Panc1 (cell line): ENCODE measurements at regions not wholly inside any gene's neighbourhood (a gene's known extent, or its start where the extent isn't known, plus 50 kb on each side); places are given as distances from the start of the nearest gene placed in this dataset.

Source experiments
- ATAC-seq: fragments of 200-7000 bp; cut with Tn5 transposase; 2 replicates; pipeline ENCODE4 v1.9.1; 2020; ENCODE audit warnings: mild to moderate bottlenecking, moderate library complexity
- BruUV-seq: library from RNA; stranded (reverse); fragments of 400-500 nt; replicated peaks from 2 replicates; lab custom pipeline; 2021; lab: Mats Ljungman, UMichigan
- CTCF ChIA-PET: fragments of 300-600 bp; sonication (Branson Sonifier 250); formaldehyde crosslinking; loops from one replicate; lab custom pipeline; 2022; ENCODE audit warnings: antibody characterized with exemption; lab: Charles Lee
- POLR2A ChIA-PET: fragments of 300-600 bp; sonication (Branson Sonifier 250); formaldehyde crosslinking; loops from one replicate; lab custom pipeline; 2022; ENCODE audit warnings: antibody characterized with exemption; lab: Charles Lee
- DNase-seq: peaks from one replicate; pipeline ENCODE4 v3.0.0-alpha.2; 2010; ENCODE audit warnings: low read depth, low spot score
- H3K27ac ChIP-seq: 2 replicates; pipeline ENCODE4 v1.5.1; 2011; ENCODE audit warnings: mild to moderate bottlenecking, low read length, inconsistent platforms
- H3K27me3 ChIP-seq: fragments of 200-500 bp; sonication (Bioruptor generic); 2 replicates; pipeline ENCODE4 v1.6.0; 2014; ENCODE audit warnings: low read length, inconsistent platforms; ENCODE audit not compliant: control insufficient read depth, insufficient read depth
- H3K36me3 ChIP-seq: fragments of 200-500 bp; sonication (Bioruptor generic); 2 replicates; pipeline ENCODE4 v1.5.1; 2014; ENCODE audit warnings: inconsistent platforms, mild to moderate bottlenecking, low read length, moderate library complexity; ENCODE audit not compliant: control insufficient read depth, insufficient read depth
- H3K4me1 ChIP-seq: 2 replicates; pipeline ENCODE4 v1.5.1; 2011; ENCODE audit warnings: inconsistent platforms, mild to moderate bottlenecking, low read length, moderate library complexity; ENCODE audit not compliant: control insufficient read depth, insufficient read depth
- H3K4me3 ChIP-seq, 2 experiments: 2 replicates each; pipeline ENCODE4 v1.5.1; 2011 to 2012; ENCODE audit warnings: low read depth in 2 of 2, low read length in 2 of 2, mild to moderate bottlenecking in 2 of 2, inconsistent platforms in 1 of 2, moderate library complexity in 1 of 2
- H3K9me3 ChIP-seq: fragments of 200-500 bp; sonication (Bioruptor generic); 2 replicates; pipeline ENCODE4 v1.5.1; 2014; ENCODE audit warnings: low read depth, mild to moderate bottlenecking, inconsistent platforms, low read length, moderate library complexity; ENCODE audit not compliant: control insufficient read depth, insufficient read depth
- POLR2AphosphoS5 ChIP-seq: IDR thresholded peaks from 2 replicates; pipeline ENCODE4 v1.6.1; 2012; ENCODE audit warnings: mild to moderate bottlenecking, low read depth, low read length, moderate library complexity
- SIN3A ChIP-seq: IDR thresholded peaks from 2 replicates; pipeline ENCODE4 v1.6.1; 2012; ENCODE audit warnings: low read depth, mild to moderate bottlenecking, low read length, moderate library complexity, borderline replicate concordance; ENCODE audit not compliant: insufficient read depth
- TCF7L2 ChIP-seq: IDR thresholded peaks from 2 replicates; pipeline ENCODE4 v1.6.1; 2011; ENCODE audit warnings: mild to moderate bottlenecking, low read depth, low read length, inconsistent platforms
- in situ Hi-C: cut with HindIII; loops from 2 replicates; pipeline ENCODE4 v1.10.0; 2016; ENCODE audit warnings: low sequenced_read_pairs, low pct_unique_long_range_greater_than_20kb
- intact Hi-C: fragments of 100-400 bp; cut with micrococcal nuclease; formaldehyde crosslinking; loops from one replicate; pipeline ENCODE4 v1.10.0; 2022; ENCODE audit not compliant: unreplicated experiment
- TF ChIP-seq, protein P1 (sequence below): fragments of 450-650 bp; IDR thresholded peaks from 2 replicates; pipeline ENCODE4 v1.5.1; 2017; ENCODE audit warnings: mild to moderate bottlenecking
- TF ChIP-seq, protein P2 (sequence below), 2 experiments: IDR thresholded peaks; 2 replicates each; pipeline ENCODE4 v1.6.1; 2011 to 2012; ENCODE audit warnings: low read depth in 2 of 2, control low read depth in 1 of 2, low read length in 1 of 2, mild to moderate bottlenecking in 1 of 2, moderate library complexity in 1 of 2; ENCODE audit not compliant: insufficient read depth in 1 of 2

DNA sequence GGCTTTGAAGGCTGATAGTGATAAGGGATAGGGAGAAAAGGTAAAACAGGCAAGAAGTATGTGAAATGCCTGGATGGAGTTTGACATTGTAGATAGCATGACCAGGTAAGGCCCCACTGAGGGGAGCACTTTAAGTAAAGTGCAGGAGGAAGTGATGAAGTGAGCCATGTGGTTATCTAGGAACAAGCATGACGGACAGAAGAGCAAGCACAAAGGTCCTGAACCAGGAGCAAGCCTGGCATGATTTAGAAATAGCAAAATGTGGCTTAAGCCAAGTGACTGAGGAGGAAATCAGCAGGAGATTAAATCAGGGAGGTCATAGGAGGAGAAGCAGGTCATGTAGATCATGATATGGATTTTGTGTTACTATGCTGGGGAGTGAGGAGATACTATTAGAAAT, 129.2 kb downstream of the GLUL start:
- CTCF ChIA-PET, result no interaction called here
- H3K27ac ChIP-seq, result no peak overlapping the region
- POLR2A ChIA-PET, result no interaction called here

DNA sequence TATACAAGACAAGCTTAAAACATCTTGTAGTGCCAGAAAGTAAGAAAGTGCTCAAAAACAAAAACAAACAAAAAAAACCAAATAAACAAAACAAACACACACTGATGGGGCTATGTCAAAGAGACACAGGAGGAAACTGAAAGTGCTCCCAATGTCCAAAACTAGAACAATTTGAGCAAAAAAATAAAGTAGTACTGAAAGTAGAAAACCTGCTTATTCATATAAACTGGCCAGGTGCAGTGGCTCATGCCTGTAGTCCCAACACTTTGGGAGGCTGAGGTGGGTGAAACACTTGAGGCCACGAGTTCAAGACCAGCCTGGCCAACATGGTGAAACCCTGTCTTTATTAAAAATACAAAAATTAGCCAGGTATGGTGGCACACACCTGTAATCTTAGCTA, 129.9 kb downstream of the GLUL start:
- DNase-seq, result no peak
- TF ChIP-seq POLR2AphosphoS5 (no peak), SIN3A (no peak), TCF7L2 (no peak)
- TF ChIP-seq, protein P1, sequence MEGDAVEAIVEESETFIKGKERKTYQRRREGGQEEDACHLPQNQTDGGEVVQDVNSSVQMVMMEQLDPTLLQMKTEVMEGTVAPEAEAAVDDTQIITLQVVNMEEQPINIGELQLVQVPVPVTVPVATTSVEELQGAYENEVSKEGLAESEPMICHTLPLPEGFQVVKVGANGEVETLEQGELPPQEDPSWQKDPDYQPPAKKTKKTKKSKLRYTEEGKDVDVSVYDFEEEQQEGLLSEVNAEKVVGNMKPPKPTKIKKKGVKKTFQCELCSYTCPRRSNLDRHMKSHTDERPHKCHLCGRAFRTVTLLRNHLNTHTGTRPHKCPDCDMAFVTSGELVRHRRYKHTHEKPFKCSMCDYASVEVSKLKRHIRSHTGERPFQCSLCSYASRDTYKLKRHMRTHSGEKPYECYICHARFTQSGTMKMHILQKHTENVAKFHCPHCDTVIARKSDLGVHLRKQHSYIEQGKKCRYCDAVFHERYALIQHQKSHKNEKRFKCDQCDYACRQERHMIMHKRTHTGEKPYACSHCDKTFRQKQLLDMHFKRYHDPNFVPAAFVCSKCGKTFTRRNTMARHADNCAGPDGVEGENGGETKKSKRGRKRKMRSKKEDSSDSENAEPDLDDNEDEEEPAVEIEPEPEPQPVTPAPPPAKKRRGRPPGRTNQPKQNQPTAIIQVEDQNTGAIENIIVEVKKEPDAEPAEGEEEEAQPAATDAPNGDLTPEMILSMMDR, result no peak
- ChIA-PET CTCF (no interaction called here), POLR2A (no interaction called here)
- no TSS peak for BruUV-seq
- intact Hi-C loops (no loop called here), in situ Hi-C loops (no loop called here)
- ATAC-seq, result no peak
- Histone ChIP-seq H3K9me3 (no peaks in the 10 kb centered on the region), H3K27me3 (no peaks in the 10 kb centered on the region), H3K36me3 (no peaks in the 10 kb centered on the region), H3K27ac (no peak overlapping the region), H3K4me1 (no peaks in the 10 kb centered on the region), H3K4me3 (no peak overlapping the region)

More for the DNA sequence above, 129.2 kb downstream of the GLUL start:
- no peak for TF ChIP-seq TCF7L2
- no peak for TF ChIP-seq POLR2AphosphoS5
- TF ChIP-seq, protein P1, result no peak
- no peak for TF ChIP-seq SIN3A
- TF ChIP-seq, protein P2, sequence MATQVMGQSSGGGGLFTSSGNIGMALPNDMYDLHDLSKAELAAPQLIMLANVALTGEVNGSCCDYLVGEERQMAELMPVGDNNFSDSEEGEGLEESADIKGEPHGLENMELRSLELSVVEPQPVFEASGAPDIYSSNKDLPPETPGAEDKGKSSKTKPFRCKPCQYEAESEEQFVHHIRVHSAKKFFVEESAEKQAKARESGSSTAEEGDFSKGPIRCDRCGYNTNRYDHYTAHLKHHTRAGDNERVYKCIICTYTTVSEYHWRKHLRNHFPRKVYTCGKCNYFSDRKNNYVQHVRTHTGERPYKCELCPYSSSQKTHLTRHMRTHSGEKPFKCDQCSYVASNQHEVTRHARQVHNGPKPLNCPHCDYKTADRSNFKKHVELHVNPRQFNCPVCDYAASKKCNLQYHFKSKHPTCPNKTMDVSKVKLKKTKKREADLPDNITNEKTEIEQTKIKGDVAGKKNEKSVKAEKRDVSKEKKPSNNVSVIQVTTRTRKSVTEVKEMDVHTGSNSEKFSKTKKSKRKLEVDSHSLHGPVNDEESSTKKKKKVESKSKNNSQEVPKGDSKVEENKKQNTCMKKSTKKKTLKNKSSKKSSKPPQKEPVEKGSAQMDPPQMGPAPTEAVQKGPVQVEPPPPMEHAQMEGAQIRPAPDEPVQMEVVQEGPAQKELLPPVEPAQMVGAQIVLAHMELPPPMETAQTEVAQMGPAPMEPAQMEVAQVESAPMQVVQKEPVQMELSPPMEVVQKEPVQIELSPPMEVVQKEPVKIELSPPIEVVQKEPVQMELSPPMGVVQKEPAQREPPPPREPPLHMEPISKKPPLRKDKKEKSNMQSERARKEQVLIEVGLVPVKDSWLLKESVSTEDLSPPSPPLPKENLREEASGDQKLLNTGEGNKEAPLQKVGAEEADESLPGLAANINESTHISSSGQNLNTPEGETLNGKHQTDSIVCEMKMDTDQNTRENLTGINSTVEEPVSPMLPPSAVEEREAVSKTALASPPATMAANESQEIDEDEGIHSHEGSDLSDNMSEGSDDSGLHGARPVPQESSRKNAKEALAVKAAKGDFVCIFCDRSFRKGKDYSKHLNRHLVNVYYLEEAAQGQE (IDR thresholded peaks at IDR 0.05; ENCODE audit: insufficient read depth in 1 of 2, low read depth in 2 of 2, low read length in 1 of 2), result no peak
- in situ Hi-C loops, result no loop called here
- no TSS peak for BruUV-seq
- Histone ChIP-seq H3K27me3 (no peaks in the 10 kb centered on the region), H3K36me3 (no peaks in the 10 kb centered on the region), H3K4me3 (no peak overlapping the region), H3K4me1 (no peaks in the 10 kb centered on the region), H3K9me3 (no peaks in the 10 kb centered on the region)
- DNase-seq, result no peak
- intact Hi-C loops, result no loop called here
- no peak for ATAC-seq
